CD4-positive, alpha-beta memory T cell (primary cell): ENCODE measurements at regions not wholly inside any gene's neighbourhood (a gene's known extent, or its start where the extent isn't known, plus 50 kb on each side); places are given as distances from the start of the nearest gene placed in this dataset.

Source experiments
- CTCF ChIA-PET: fragments of 350-600 bp; sonication (Branson Sonifier 250); formaldehyde crosslinking; loops from one replicate; lab custom pipeline; 2021; ENCODE audit warnings: inconsistent platforms; ENCODE audit not compliant: partially characterized antibody; lab: Charles Lee
- POLR2A ChIA-PET: fragments of 350-600 bp; sonication (Branson Sonifier 250); formaldehyde crosslinking; loops from one replicate; lab custom pipeline; 2021; ENCODE audit not compliant: partially characterized antibody; lab: Charles Lee
- DNase-seq, 5 donors: peaks; one replicate each; pipeline versions ENCODE4 v3.0.0 to v3.0.0-alpha.2; 2020 to 2022; ENCODE audit warnings: mixed read lengths in 1 of 5
- H3K27ac ChIP-seq: one replicate; pipeline ENCODE4 v1.7.0; 2013; ENCODE audit warnings: low read depth, low read length
- H3K27me3 ChIP-seq: 2 replicates; pipeline ENCODE4 v1.7.0; 2013; ENCODE audit warnings: mild to moderate bottlenecking, low read length, moderate library complexity; ENCODE audit not compliant: insufficient read depth
- H3K36me3 ChIP-seq: 2 replicates; pipeline ENCODE4 v1.7.0; 2013; ENCODE audit warnings: mild to moderate bottlenecking, low read length, moderate library complexity; ENCODE audit not compliant: insufficient read depth
- H3K4me1 ChIP-seq: 2 replicates; pipeline ENCODE4 v1.7.0; 2013; ENCODE audit warnings: mild to moderate bottlenecking, low read length, moderate library complexity; ENCODE audit not compliant: insufficient read depth
- H3K4me3 ChIP-seq, 2 donors: one replicate each; pipeline ENCODE4 v1.7.0; 2013; ENCODE audit warnings: low read length in 2 of 2, mild to moderate bottlenecking in 1 of 2
- H3K9me3 ChIP-seq, 2 donors: one replicate each; pipeline ENCODE4 v1.7.0; 2013; ENCODE audit warnings: low read length in 2 of 2, control low read depth in 1 of 2; ENCODE audit not compliant: control insufficient read depth in 1 of 2
- H3K27ac Mint-ChIP-seq, 7 donors: one replicate each; pipeline ENCODE4 v1.8.0; 2020 to 2021; ENCODE audit warnings: mixed read lengths in 7 of 7, mild to moderate bottlenecking in 6 of 7, inconsistent platforms in 3 of 7, moderate library complexity in 3 of 7
- H3K27me3 Mint-ChIP-seq, 2 donors: one replicate each; pipeline ENCODE4 v1.8.0; 2020 to 2021; ENCODE audit warnings: mixed read lengths in 2 of 2
- H3K36me3 Mint-ChIP-seq, 2 donors: one replicate each; pipeline ENCODE4 v1.8.0; 2020 to 2021; ENCODE audit warnings: mixed read lengths in 2 of 2, inconsistent platforms in 1 of 2, mild to moderate bottlenecking in 1 of 2
- H3K4me1 Mint-ChIP-seq, 4 donors: one replicate each; pipeline ENCODE4 v1.8.0; 2020 to 2021; ENCODE audit warnings: mixed read lengths in 4 of 4, mild to moderate bottlenecking in 1 of 4
- H3K4me3 Mint-ChIP-seq, 8 donors: one replicate each; pipeline ENCODE4 v1.8.0; 2020 to 2021; ENCODE audit warnings: mixed read lengths in 8 of 8, mild to moderate bottlenecking in 7 of 8, moderate library complexity in 6 of 8, inconsistent platforms in 3 of 8
- H3K9me3 Mint-ChIP-seq, 8 donors: one replicate each; pipeline ENCODE4 v1.8.0; 2020 to 2021; ENCODE audit warnings: mixed read lengths in 8 of 8, mild to moderate bottlenecking in 5 of 8, inconsistent platforms in 3 of 8, moderate library complexity in 1 of 8
- intact Hi-C: fragments of 100-400 bp; cut with micrococcal nuclease; formaldehyde crosslinking; loops from one replicate; pipeline ENCODE4 v1.15.1; 2023

DNA sequence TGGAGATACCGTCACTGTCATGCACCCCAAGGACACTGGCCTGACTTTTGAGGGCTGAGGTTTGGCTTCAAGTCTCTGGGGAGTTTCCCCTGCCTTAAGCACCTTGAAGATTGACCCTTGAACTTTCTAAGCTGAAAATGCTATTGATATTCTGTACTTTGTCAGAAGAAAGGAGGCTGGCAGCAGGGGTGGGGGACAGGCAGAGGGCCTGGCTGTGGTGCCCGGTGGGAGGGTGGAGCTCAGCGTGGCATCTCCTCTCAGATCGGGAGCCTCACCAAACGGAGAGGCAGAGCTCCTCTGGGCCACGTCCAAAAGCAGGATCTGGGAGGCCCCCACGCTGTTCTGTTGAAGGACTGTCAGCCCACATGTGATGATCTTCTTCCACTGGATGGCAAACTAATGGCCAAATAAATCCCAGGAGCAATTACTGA is 305.2 kb upstream of the IRX3 start:
- Mint-ChIP-seq H3K4me3 (no peak overlapping the region), H3K27me3 (peaks cover 7 to 9% of the 10 kb centered on the region in 2 donors), H3K9me3 (peaks cover 0 to 5% (median 0%) of the 10 kb centered on the region in 8 donors), H3K4me1 (peaks cover 0 to 2% (median 0%) of the 10 kb centered on the region in 4 donors), H3K36me3 (no peaks in the 10 kb centered on the region), H3K27ac (no peak overlapping the region)
- ChIA-PET POLR2A (no interaction called here), CTCF (no interaction called here)
- Histone ChIP-seq H3K27ac (no peak overlapping the region), H3K4me3 (no peak overlapping the region), H3K27me3 (no peaks in the 10 kb centered on the region), H3K36me3 (no peaks in the 10 kb centered on the region), H3K4me1 (no peaks in the 10 kb centered on the region), H3K9me3 (no peaks in the 10 kb centered on the region)
- intact Hi-C loops = no loop called here
- DNase-seq = no peak

GRCh38 chr16:54590836-54591235 is 304.2 kb upstream of the IRX3 start:
- POLR2A ChIA-PET = no interaction called here
- CTCF ChIA-PET = no interaction called here
- Histone ChIP-seq H3K4me1 (no peaks in the 10 kb centered on the region), H3K36me3 (no peaks in the 10 kb centered on the region), H3K27ac (no peak overlapping the region), H3K9me3 (no peaks in the 10 kb centered on the region), H3K4me3 (no peak overlapping the region), H3K27me3 (no peaks in the 10 kb centered on the region)
- Mint-ChIP-seq H3K9me3 (peaks cover 0 to 4% (median 0%) of the 10 kb centered on the region in 8 donors), H3K4me3 (no peak overlapping the region), H3K27me3 (peaks cover 3 to 9% of the 10 kb centered on the region in 2 donors), H3K36me3 (no peaks in the 10 kb centered on the region), H3K27ac (no peak overlapping the region), H3K4me1 (peaks cover 0 to 2% (median 0%) of the 10 kb centered on the region in 4 donors)
- intact Hi-C loops = no loop called here
- no peak for DNase-seq

GRCh38 chr16:54589326-54589725 is 302.7 kb upstream of the IRX3 start:
- ChIA-PET POLR2A (no interaction called here), CTCF (no interaction called here)
- intact Hi-C loops = no loop called here
- Mint-ChIP-seq H3K27me3 (peaks cover 0 to 6% of the 10 kb centered on the region in 2 donors), H3K9me3 (peaks cover 0 to 5% (median 0%) of the 10 kb centered on the region in 8 donors), H3K4me1 (peaks cover 0 to 2% (median 0%) of the 10 kb centered on the region in 4 donors), H3K36me3 (no peaks in the 10 kb centered on the region), H3K4me3 (no peak overlapping the region), H3K27ac (no peak overlapping the region)
- no peaks in the 10 kb centered on the region for H3K9me3 ChIP-seq
- no peak overlapping the region for H3K4me3 ChIP-seq
- no peaks in the 10 kb centered on the region for H3K36me3 ChIP-seq
- no peaks in the 10 kb centered on the region for H3K27me3 ChIP-seq
- H3K27ac ChIP-seq = no peak overlapping the region
- no peak for DNase-seq
- no peaks in the 10 kb centered on the region for H3K4me1 ChIP-seq

DNA sequence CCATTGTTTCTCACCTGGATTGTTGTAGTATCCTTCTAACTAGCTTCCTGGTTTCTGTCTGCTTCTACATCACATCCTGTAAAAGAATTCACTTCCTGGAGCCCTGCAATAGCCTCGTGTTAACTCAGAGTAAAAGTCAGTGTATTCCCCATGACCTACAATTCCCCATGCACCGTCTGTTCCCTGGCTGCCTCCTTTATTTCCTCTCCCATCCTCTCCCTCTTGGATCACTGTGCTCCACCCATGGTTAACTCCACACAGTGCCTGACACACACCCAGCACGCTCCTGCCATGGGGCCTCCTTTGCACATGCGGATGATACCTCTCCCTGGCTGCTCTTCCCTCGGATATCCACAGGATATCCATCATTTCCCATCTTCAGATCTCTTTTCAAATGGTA is 301.4 kb upstream of the IRX3 start:
- Histone ChIP-seq H3K4me3 (no peak overlapping the region), H3K4me1 (no peaks in the 10 kb centered on the region), H3K36me3 (no peaks in the 10 kb centered on the region), H3K27me3 (no peaks in the 10 kb centered on the region), H3K9me3 (no peaks in the 10 kb centered on the region), H3K27ac (no peak overlapping the region)
- Mint-ChIP-seq H3K9me3 (peaks cover 0 to 5% (median 2%) of the 10 kb centered on the region in 8 donors), H3K4me1 (peaks cover 0 to 2% (median 0%) of the 10 kb centered on the region in 4 donors), H3K27me3 (peaks cover 0 to 7% of the 10 kb centered on the region in 2 donors), H3K36me3 (no peaks in the 10 kb centered on the region), H3K27ac (no peak overlapping the region), H3K4me3 (no peak overlapping the region)
- no peak for DNase-seq
- ChIA-PET CTCF (no interaction called here), POLR2A (no interaction called here)
- intact Hi-C loops = no loop called here

- Mint-ChIP-seq H3K4me1 (peaks cover 0 to 2% (median 0%) of the 10 kb centered on the region in 4 donors), H3K27me3 (peaks cover 0 to 7% of the 10 kb centered on the region in 2 donors), H3K36me3 (no peaks in the 10 kb centered on the region), H3K9me3 (peaks cover 0 to 6% (median 2%) of the 10 kb centered on the region in 8 donors), H3K4me3 (no peak overlapping the region), H3K27ac (no peak overlapping the region)
- POLR2A ChIA-PET = no interaction called here
- CTCF ChIA-PET = no interaction called here
- no peaks in the 10 kb centered on the region for H3K4me1 ChIP-seq
- no peak overlapping the region for H3K27ac ChIP-seq
- H3K27me3 ChIP-seq = no peaks in the 10 kb centered on the region
- DNase-seq = no peak
- H3K36me3 ChIP-seq = no peaks in the 10 kb centered on the region
- no peaks in the 10 kb centered on the region for H3K9me3 ChIP-seq
- intact Hi-C loops = no loop called here
- H3K4me3 ChIP-seq = no peak overlapping the region
These were observed 300.6 kb upstream of the IRX3 start for GRCh38 chr16:54587176-54587515.

- Mint-ChIP-seq H3K4me1 (peaks cover 0 to 2% (median 0%) of the 10 kb centered on the region in 4 donors), H3K27me3 (peaks cover 0 to 7% of the 10 kb centered on the region in 2 donors), H3K4me3 (no peak overlapping the region), H3K27ac (no peak overlapping the region), H3K36me3 (no peaks in the 10 kb centered on the region), H3K9me3 (peaks cover 0 to 6% (median 2%) of the 10 kb centered on the region in 8 donors)
- no peak overlapping the region for H3K27ac ChIP-seq
- no peaks in the 10 kb centered on the region for H3K4me1 ChIP-seq
- H3K36me3 ChIP-seq = no peaks in the 10 kb centered on the region
- intact Hi-C loops = no loop called here
- H3K27me3 ChIP-seq = no peaks in the 10 kb centered on the region
- H3K4me3 ChIP-seq = no peak overlapping the region
- ChIA-PET CTCF (no interaction called here), POLR2A (no interaction called here)
- H3K9me3 ChIP-seq = no peaks in the 10 kb centered on the region
- DNase-seq = no peak
These were observed 300.0 kb upstream of the IRX3 start for GRCh38 chr16:54586474-54587175.

DNA sequence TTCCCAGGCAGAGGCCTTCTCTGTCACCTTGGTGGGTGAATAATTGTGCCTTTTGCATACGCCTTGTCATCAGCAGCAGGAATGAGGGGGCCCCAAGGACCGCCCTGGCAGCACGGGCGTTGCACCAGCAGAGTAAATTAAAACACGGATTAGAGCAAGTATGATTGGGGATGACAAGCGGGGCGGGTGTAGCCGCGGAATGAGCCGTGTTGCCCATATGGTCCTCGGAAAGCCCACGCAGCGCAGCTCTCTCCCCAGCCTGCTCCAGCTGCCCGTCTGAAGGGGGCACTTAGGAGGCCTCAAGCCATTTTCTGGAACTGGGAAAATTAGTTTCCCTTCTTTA is 299.4 kb upstream of the IRX3 start:
- Histone ChIP-seq H3K27ac (no peak overlapping the region), H3K36me3 (no peaks in the 10 kb centered on the region), H3K4me3 (no peak overlapping the region), H3K9me3 (no peaks in the 10 kb centered on the region), H3K27me3 (no peaks in the 10 kb centered on the region), H3K4me1 (no peaks in the 10 kb centered on the region)
- H3K27ac Mint-ChIP-seq = no peak overlapping the region
- intact Hi-C loops = no loop called here
- H3K9me3 Mint-ChIP-seq = peaks cover 0 to 6% (median 2%) of the 10 kb centered on the region in 8 donors
- H3K36me3 Mint-ChIP-seq = no peaks in the 10 kb centered on the region
- DNase-seq = no peak
- no peak overlapping the region for H3K4me3 Mint-ChIP-seq
- H3K4me1 Mint-ChIP-seq = peaks cover 0 to 2% (median 0%) of the 10 kb centered on the region in 4 donors
- CTCF ChIA-PET = no interaction called here
- H3K27me3 Mint-ChIP-seq = peaks cover 0 to 7% of the 10 kb centered on the region in 2 donors
- POLR2A ChIA-PET = no interaction called here
